GM23338 (cell line): ENCODE measurements at regions not wholly inside any gene's neighbourhood (a gene's known extent, or its start where the extent isn't known, plus 50 kb on each side); places are given as distances from the start of the nearest gene placed in this dataset.

Source experiments
- ATAC-seq: fragments of 200-7000 bp; cut with Tn5 transposase; 3 replicates; pipeline ENCODE4 v1.9.1; 2020
- DNase-seq: peaks from one replicate; pipeline ENCODE4 v3.0.0-alpha.2; 2015; ENCODE audit warnings: low spot score
- H2AFZ ChIP-seq: fragments of 200-600 bp; sonication (generic); 2 replicates; pipeline ENCODE4 v1.8.0; 2016; ENCODE audit warnings: antibody characterized with exemption, mild to moderate bottlenecking, moderate library complexity
- H3F3A ChIP-seq: fragments of 200-600 bp; sonication (generic); replicated peaks from 2 replicates; pipeline ENCODE4 v1.8.0; 2017; ENCODE audit warnings: antibody characterized with exemption, mixed run types, low read depth
- H3K27ac ChIP-seq: fragments of 200-600 bp; sonication (generic); 2 replicates; pipeline ENCODE4 v1.6.1; 2016; ENCODE audit warnings: low read depth
- H3K27me3 ChIP-seq: fragments of 200-600 bp; sonication (generic); 2 replicates; pipeline ENCODE4 v1.8.0; 2016; ENCODE audit warnings: mild to moderate bottlenecking, mixed run types, moderate library complexity; ENCODE audit not compliant: insufficient read depth
- H3K36me3 ChIP-seq: fragments of 200-600 bp; sonication (generic); 2 replicates; pipeline ENCODE4 v1.8.0; 2016; ENCODE audit warnings: mild to moderate bottlenecking; ENCODE audit not compliant: insufficient read depth
- H3K4me1 ChIP-seq: fragments of 200-600 bp; sonication (generic); 2 replicates; pipeline ENCODE4 v1.8.0; 2016; ENCODE audit warnings: mild to moderate bottlenecking, moderate library complexity; ENCODE audit not compliant: insufficient read depth
- H3K4me2 ChIP-seq: fragments of 200-600 bp; sonication (generic); 2 replicates; pipeline ENCODE4 v1.7.1; 2017; ENCODE audit warnings: mixed run types
- H3K4me3 ChIP-seq: fragments of 200-600 bp; sonication (generic); 2 replicates; pipeline ENCODE4 v1.6.1; 2016; ENCODE audit warnings: mixed run types
- H3K79me2 ChIP-seq: fragments of 200-600 bp; sonication (generic); replicated peaks from 2 replicates; pipeline ENCODE4 v1.8.0; 2017; ENCODE audit warnings: mild to moderate bottlenecking; ENCODE audit not compliant: insufficient read depth
- H3K9me2 ChIP-seq: fragments of 200-600 bp; sonication (generic); 2 replicates; pipeline ENCODE4 v1.8.0; 2017; ENCODE audit not compliant: insufficient read depth
- H4K20me1 ChIP-seq: fragments of 200-600 bp; sonication (generic); replicated peaks from 2 replicates; pipeline ENCODE4 v1.8.0; 2017; ENCODE audit warnings: mild to moderate bottlenecking; ENCODE audit not compliant: insufficient read depth
- H3K27ac Mint-ChIP-seq: 2 replicates; pipeline ENCODE4 v1.8.0; 2020; ENCODE audit warnings: inconsistent platforms, mild to moderate bottlenecking, moderate library complexity, mixed read lengths
- H3K27me3 Mint-ChIP-seq: 3 replicates; pipeline ENCODE4 v1.8.0; 2022; ENCODE audit warnings: low read depth, mild to moderate bottlenecking, moderate library complexity, mixed read lengths, inconsistent platforms; ENCODE audit not compliant: insufficient read depth, poor library complexity
- H3K36me3 Mint-ChIP-seq: 3 replicates; pipeline ENCODE4 v1.8.0; 2021; ENCODE audit warnings: low read depth, mild to moderate bottlenecking, inconsistent platforms, moderate library complexity, mixed read lengths
- H3K4me1 Mint-ChIP-seq: 3 replicates; pipeline ENCODE4 v1.8.0; 2020; ENCODE audit warnings: mild to moderate bottlenecking, inconsistent platforms, mixed read lengths
- H3K4me3 Mint-ChIP-seq: 3 replicates; pipeline ENCODE4 v1.8.0; 2021; ENCODE audit warnings: moderate library complexity, mild to moderate bottlenecking, inconsistent platforms, mixed read lengths
- H3K9me3 Mint-ChIP-seq: 3 replicates; pipeline ENCODE4 v1.8.0; 2020; ENCODE audit warnings: moderate library complexity, mild to moderate bottlenecking, inconsistent platforms, mixed read lengths
- CREB1 ChIP-seq: fragments of 250-450 bp; sonication (Bioruptor Pico); IDR thresholded peaks from 2 replicates; pipeline ENCODE4 v1.5.0; 2020; ENCODE audit warnings: low read depth, mild to moderate bottlenecking, moderate library complexity
- EZH2phosphoT487 ChIP-seq: fragments of 200-600 bp; sonication (generic); IDR thresholded peaks from one replicate; pipeline ENCODE4 v1.8.1; 2018; ENCODE audit warnings: antibody characterized with exemption; ENCODE audit not compliant: unreplicated experiment
- JUNB ChIP-seq: IDR thresholded peaks from one replicate; pipeline ENCODE4 v1.6.1; 2016; ENCODE audit warnings: antibody characterized with exemption; ENCODE audit not compliant: unreplicated experiment
- NANOG ChIP-seq: IDR thresholded peaks from 2 replicates; pipeline ENCODE4 v1.6.1; 2016; ENCODE audit warnings: antibody characterized with exemption, borderline replicate concordance
- POLR2AphosphoS5 ChIP-seq: IDR thresholded peaks from 2 replicates; pipeline ENCODE4 v1.6.1; 2016; ENCODE audit warnings: antibody characterized with exemption, low read depth
- TF ChIP-seq, protein P1 (sequence below): fragments of 250-450 bp; sonication (Bioruptor Pico); IDR thresholded peaks from 2 replicates; pipeline ENCODE4 v1.5.0; 2020; ENCODE audit warnings: mild to moderate bottlenecking, moderate library complexity
- TF ChIP-seq, protein P2 (sequence below): IDR thresholded peaks from 2 replicates; pipeline ENCODE4 v1.6.1; 2016; ENCODE audit warnings: antibody characterized with exemption
- TF ChIP-seq, protein P3 (sequence below), 2 experiments: fragments of 200-600 bp in 1 of 2; sonication (generic) in 1 of 2; conservative IDR thresholded peaks; 2 replicates each; pipeline versions ENCODE4 v1.5.1 to v1.6.1; 2016 to 2017; ENCODE audit warnings: antibody characterized with exemption in 2 of 2, low read depth in 2 of 2, mild to moderate bottlenecking in 2 of 2, moderate library complexity in 1 of 2

DNA sequence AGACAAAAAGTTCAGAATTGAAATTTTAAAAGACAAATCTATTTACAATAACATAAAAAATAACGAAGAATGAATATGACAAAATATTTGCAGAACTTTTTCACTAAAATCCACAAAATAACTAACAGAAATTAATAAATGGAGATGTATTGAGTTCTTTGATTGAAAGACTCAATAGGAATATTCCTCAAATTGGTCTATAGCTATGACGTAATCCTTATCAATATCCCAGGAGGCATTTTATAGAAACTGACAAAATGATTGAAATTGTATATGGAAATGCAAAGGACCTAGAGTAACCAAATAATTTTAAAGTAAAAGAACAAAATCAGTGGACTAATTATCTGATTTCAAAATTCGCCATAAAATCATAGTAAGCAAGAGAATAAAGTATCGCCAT is 328.7 kb downstream of the MED10 start (continued):
- TF ChIP-seq, protein P1, sequence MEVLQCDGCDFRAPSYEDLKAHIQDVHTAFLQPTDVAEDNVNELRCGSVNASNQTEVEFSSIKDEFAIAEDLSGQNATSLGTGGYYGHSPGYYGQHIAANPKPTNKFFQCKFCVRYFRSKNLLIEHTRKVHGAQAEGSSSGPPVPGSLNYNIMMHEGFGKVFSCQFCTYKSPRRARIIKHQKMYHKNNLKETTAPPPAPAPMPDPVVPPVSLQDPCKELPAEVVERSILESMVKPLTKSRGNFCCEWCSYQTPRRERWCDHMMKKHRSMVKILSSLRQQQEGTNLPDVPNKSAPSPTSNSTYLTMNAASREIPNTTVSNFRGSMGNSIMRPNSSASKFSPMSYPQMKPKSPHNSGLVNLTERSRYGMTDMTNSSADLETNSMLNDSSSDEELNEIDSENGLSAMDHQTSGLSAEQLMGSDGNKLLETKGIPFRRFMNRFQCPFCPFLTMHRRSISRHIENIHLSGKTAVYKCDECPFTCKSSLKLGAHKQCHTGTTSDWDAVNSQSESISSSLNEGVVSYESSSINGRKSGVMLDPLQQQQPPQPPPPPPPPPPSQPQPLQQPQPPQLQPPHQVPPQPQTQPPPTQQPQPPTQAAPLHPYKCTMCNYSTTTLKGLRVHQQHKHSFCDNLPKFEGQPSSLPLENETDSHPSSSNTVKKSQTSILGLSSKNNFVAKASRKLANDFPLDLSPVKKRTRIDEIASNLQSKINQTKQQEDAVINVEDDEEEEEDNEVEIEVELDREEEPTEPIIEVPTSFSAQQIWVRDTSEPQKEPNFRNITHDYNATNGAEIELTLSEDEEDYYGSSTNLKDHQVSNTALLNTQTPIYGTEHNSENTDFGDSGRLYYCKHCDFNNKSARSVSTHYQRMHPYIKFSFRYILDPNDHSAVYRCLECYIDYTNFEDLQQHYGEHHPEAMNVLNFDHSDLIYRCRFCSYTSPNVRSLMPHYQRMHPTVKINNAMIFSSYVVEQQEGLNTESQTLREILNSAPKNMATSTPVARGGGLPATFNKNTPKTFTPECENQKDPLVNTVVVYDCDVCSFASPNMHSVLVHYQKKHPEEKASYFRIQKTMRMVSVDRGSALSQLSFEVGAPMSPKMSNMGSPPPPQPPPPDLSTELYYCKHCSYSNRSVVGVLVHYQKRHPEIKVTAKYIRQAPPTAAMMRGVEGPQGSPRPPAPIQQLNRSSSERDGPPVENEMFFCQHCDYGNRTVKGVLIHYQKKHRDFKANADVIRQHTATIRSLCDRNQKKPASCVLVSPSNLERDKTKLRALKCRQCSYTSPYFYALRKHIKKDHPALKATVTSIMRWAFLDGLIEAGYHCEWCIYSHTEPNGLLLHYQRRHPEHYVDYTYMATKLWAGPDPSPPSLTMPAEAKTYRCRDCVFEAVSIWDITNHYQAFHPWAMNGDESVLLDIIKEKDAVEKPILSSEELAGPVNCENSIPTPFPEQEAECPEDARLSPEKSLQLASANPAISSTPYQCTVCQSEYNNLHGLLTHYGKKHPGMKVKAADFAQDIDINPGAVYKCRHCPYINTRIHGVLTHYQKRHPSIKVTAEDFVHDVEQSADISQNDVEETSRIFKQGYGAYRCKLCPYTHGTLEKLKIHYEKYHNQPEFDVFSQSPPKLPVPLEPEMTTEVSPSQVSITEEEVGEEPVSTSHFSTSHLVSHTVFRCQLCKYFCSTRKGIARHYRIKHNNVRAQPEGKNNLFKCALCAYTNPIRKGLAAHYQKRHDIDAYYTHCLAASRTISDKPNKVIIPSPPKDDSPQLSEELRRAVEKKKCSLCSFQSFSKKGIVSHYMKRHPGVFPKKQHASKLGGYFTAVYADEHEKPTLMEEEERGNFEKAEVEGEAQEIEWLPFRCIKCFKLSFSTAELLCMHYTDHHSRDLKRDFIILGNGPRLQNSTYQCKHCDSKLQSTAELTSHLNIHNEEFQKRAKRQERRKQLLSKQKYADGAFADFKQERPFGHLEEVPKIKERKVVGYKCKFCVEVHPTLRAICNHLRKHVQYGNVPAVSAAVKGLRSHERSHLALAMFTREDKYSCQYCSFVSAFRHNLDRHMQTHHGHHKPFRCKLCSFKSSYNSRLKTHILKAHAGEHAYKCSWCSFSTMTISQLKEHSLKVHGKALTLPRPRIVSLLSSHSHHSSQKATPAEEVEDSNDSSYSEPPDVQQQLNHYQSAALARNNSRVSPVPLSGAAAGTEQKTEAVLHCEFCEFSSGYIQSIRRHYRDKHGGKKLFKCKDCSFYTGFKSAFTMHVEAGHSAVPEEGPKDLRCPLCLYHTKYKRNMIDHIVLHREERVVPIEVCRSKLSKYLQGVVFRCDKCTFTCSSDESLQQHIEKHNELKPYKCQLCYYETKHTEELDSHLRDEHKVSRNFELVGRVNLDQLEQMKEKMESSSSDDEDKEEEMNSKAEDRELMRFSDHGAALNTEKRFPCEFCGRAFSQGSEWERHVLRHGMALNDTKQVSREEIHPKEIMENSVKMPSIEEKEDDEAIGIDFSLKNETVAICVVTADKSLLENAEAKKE, result no peak
- no peak for TF ChIP-seq POLR2AphosphoS5
- TF ChIP-seq EZH2phosphoT487, result no peak

DNA sequence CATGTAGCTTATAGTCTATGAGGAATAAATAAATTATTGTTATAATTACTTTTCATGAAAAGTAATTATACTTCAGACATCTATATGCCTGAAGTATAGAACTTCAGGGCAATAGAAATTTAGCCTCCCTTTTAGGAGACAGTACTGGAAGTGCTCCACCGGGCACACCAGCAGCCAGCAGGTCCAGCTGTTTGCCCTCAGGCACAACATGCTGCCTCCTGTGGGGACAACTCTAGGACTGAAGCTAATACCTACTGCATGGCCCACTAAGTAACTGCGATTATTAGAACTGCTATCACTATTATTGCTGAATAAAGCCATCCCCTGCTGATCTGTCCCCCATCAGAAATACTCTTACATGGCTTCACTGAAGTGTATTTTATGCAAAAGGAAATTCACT is 329.6 kb downstream of the MED10 start:
- no peaks in the 10 kb centered on the region; the same call in 2 of the 3 replicates for H3K9me3 Mint-ChIP-seq
- no peaks in the 10 kb centered on the region for H3K36me3 Mint-ChIP-seq
- no peak overlapping the region for H3K4me2 ChIP-seq
- no peak for DNase-seq
- no peaks in the 10 kb centered on the region for H3K27me3 ChIP-seq
- no peak for ATAC-seq
- no peaks in the 10 kb centered on the region for H3K79me2 ChIP-seq
- no peak overlapping the region for H2AFZ ChIP-seq
- H3K4me3 Mint-ChIP-seq, result no peak overlapping the region
- H3K27me3 Mint-ChIP-seq, result peaks cover 4% of the 10 kb centered on the region
- no peaks in the 10 kb centered on the region; the same call in 1 of the 3 replicates for H3K4me1 Mint-ChIP-seq
- no peaks in the 10 kb centered on the region for H4K20me1 ChIP-seq
- H3F3A ChIP-seq, result no peaks in the 10 kb centered on the region
- no peaks in the 10 kb centered on the region; the same call in 1 of the 2 replicates for H3K9me2 ChIP-seq
- H3K27ac Mint-ChIP-seq, result no peak overlapping the region
- H3K36me3 ChIP-seq, result no peaks in the 10 kb centered on the region
- H3K4me3 ChIP-seq, result no peak overlapping the region
- no peaks in the 10 kb centered on the region; the same call in 1 of the 2 replicates for H3K4me1 ChIP-seq
- H3K27ac ChIP-seq, result no peak overlapping the region
- TF ChIP-seq CREB1 (CRISPR knock-in tag), result no peak
- TF ChIP-seq, protein P2, sequence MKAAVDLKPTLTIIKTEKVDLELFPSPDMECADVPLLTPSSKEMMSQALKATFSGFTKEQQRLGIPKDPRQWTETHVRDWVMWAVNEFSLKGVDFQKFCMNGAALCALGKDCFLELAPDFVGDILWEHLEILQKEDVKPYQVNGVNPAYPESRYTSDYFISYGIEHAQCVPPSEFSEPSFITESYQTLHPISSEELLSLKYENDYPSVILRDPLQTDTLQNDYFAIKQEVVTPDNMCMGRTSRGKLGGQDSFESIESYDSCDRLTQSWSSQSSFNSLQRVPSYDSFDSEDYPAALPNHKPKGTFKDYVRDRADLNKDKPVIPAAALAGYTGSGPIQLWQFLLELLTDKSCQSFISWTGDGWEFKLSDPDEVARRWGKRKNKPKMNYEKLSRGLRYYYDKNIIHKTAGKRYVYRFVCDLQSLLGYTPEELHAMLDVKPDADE, result no peak
- TF ChIP-seq, protein P3, sequence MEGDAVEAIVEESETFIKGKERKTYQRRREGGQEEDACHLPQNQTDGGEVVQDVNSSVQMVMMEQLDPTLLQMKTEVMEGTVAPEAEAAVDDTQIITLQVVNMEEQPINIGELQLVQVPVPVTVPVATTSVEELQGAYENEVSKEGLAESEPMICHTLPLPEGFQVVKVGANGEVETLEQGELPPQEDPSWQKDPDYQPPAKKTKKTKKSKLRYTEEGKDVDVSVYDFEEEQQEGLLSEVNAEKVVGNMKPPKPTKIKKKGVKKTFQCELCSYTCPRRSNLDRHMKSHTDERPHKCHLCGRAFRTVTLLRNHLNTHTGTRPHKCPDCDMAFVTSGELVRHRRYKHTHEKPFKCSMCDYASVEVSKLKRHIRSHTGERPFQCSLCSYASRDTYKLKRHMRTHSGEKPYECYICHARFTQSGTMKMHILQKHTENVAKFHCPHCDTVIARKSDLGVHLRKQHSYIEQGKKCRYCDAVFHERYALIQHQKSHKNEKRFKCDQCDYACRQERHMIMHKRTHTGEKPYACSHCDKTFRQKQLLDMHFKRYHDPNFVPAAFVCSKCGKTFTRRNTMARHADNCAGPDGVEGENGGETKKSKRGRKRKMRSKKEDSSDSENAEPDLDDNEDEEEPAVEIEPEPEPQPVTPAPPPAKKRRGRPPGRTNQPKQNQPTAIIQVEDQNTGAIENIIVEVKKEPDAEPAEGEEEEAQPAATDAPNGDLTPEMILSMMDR (conservative IDR thresholded peaks at IDR 0.05; ENCODE audit: low read depth in 2 of 2), result no peak
- TF ChIP-seq EZH2phosphoT487, result no peak
- no peak for TF ChIP-seq NANOG
- no peak for TF ChIP-seq JUNB
